ENCODE measurements at regions not wholly inside any gene's neighbourhood (a gene's known extent, or its start where the extent isn't known, plus 50 kb on each side); places are given as distances from the start of the nearest gene placed in this dataset.
"Not testable (repeated sequence)": the region's sequence is repeated elsewhere in the genome, so short reads cannot be mapped to it uniquely, and the experiment has no call there.

DNA sequence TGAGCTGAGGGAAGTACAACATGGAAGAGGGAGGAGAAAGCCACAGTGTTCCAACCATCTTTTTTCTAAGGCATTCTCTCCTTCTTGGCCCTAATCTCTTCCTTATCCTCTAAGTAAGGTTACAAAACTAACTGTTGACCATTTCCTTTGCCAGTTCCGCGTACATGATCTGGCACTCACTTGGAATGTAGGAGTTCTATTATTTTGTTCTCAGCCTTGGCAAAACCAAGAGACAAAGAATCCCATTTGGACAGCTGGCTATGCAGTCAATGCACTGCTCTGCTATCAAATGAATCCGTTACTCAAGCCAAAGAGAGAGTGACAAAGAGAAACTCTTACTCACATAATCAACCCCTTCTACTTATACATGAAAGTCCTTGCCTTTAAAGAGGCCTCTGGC is 410.3 kb downstream of the DTWD2 start:
- Histone ChIP-seq H3K27me3 (ENCODE audit: control insufficient read depth in 3 of 3, insufficient read depth in 3 of 3, low read depth in 1 of 3, low read length in 3 of 3) (no peaks in the 10 kb centered on the region), H3K4ac (ENCODE audit: low read length) (no peak overlapping the region), H3K27ac (replicated peaks; ENCODE audit: low read length) (no peak overlapping the region), H3K36me3 (replicated peaks in 1 of 2; ENCODE audit: control insufficient read depth in 2 of 2, insufficient read depth in 2 of 2, low read length in 2 of 2) (no peaks in the 10 kb centered on the region), H2BK12ac (ENCODE audit: low read length) (no peak overlapping the region), H4K8ac (ENCODE audit: low read depth, low read length) (no peak overlapping the region), H3K9ac (ENCODE audit: low read depth, low read length, poor library complexity) (no peak overlapping the region), H3K79me1 (ENCODE audit: low read depth, low read length) (no peaks in the 10 kb centered on the region), H3K4me1 (ENCODE audit: control insufficient read depth in 2 of 2, insufficient read depth in 1 of 2, low read depth in 1 of 2, low read length in 2 of 2) (no peaks in the 10 kb centered on the region), H3K14ac (ENCODE audit: low read length) (no peak overlapping the region), H2BK15ac (ENCODE audit: low read length) (no peak overlapping the region), H2BK120ac (ENCODE audit: low read depth, low read length) (no peak overlapping the region), H3K4me3 (ENCODE audit: low read length in 2 of 2) (no peak overlapping the region), H2BK5ac (ENCODE audit: low read length) (no peak overlapping the region), H3K4me2 (ENCODE audit: insufficient read depth, low read length, poor library complexity, severe bottlenecking) (no peak overlapping the region), H2AK5ac (ENCODE audit: low read depth, low read length) (no peak overlapping the region), H3K9me3 (replicated peaks in 1 of 2; ENCODE audit: control insufficient read depth in 2 of 2, insufficient read depth in 1 of 2, low read depth in 1 of 2, low read length in 2 of 2) (no peaks in the 10 kb centered on the region), H2AFZ (ENCODE audit: low read length) (no peak overlapping the region), H3K23ac (ENCODE audit: low read depth, low read length, poor library complexity) (no peak overlapping the region), H4K91ac (ENCODE audit: low read depth, low read length, poor library complexity) (no peak overlapping the region), H3K18ac (ENCODE audit: low read length) (no peak overlapping the region)
- no peak for DNase-seq (ENCODE audit: low spot score)
- no CpG with 5 or more reads among the region's 3 CpGs for WGBS, 2 donors (ENCODE audit: extremely low coverage in 2 of 2, insufficient read length in 2 of 2, insufficient replicate concordance in 1 of 2)

GRCh38 chr5:118577621-118578020 is 410.7 kb downstream of the DTWD2 start:
- no peak overlapping the region for H2BK5ac ChIP-seq (ENCODE audit: low read length)
- no peak overlapping the region for H3K23ac ChIP-seq (ENCODE audit: low read depth, low read length, poor library complexity)
- no peak overlapping the region for H4K91ac ChIP-seq (ENCODE audit: low read depth, low read length, poor library complexity)
- WGBS, 2 donors (ENCODE audit: extremely low coverage in 2 of 2, insufficient read length in 2 of 2, insufficient replicate concordance in 1 of 2), result no CpG with 5 or more reads among the region's 1 CpG
- no peaks in the 10 kb centered on the region for H3K79me1 ChIP-seq (ENCODE audit: low read depth, low read length)
- no peak overlapping the region for H3K4me3 ChIP-seq (ENCODE audit: low read length in 2 of 2)
- no peaks in the 10 kb centered on the region for H3K27me3 ChIP-seq (ENCODE audit: control insufficient read depth in 3 of 3, insufficient read depth in 3 of 3, low read depth in 1 of 3, low read length in 3 of 3)
- no peak overlapping the region for H3K27ac ChIP-seq (replicated peaks; ENCODE audit: low read length)
- no peak overlapping the region for H3K9ac ChIP-seq (ENCODE audit: low read depth, low read length, poor library complexity)
- no peak overlapping the region for H3K14ac ChIP-seq (ENCODE audit: low read length)
- no peak overlapping the region for H2BK12ac ChIP-seq (ENCODE audit: low read length)
- H3K18ac ChIP-seq (ENCODE audit: low read length), result no peak overlapping the region
- no peak overlapping the region for H2AK5ac ChIP-seq (ENCODE audit: low read depth, low read length)
- no peak overlapping the region for H2BK15ac ChIP-seq (ENCODE audit: low read length)
- DNase-seq (ENCODE audit: low spot score), result no peak
- no peaks in the 10 kb centered on the region for H3K4me1 ChIP-seq (ENCODE audit: control insufficient read depth in 2 of 2, insufficient read depth in 1 of 2, low read depth in 1 of 2, low read length in 2 of 2)
- no peak overlapping the region for H3K4me2 ChIP-seq (ENCODE audit: insufficient read depth, low read length, poor library complexity, severe bottlenecking)
- H3K36me3 ChIP-seq (replicated peaks in 1 of 2; ENCODE audit: control insufficient read depth in 2 of 2, insufficient read depth in 2 of 2, low read length in 2 of 2), result no peaks in the 10 kb centered on the region
- H3K4ac ChIP-seq (ENCODE audit: low read length), result no peak overlapping the region
- H2AFZ ChIP-seq (ENCODE audit: low read length), result no peak overlapping the region
- H2BK120ac ChIP-seq (ENCODE audit: low read depth, low read length), result no peak overlapping the region
- H3K9me3 ChIP-seq (replicated peaks in 1 of 2; ENCODE audit: control insufficient read depth in 2 of 2, insufficient read depth in 1 of 2, low read depth in 1 of 2, low read length in 2 of 2), result no peaks in the 10 kb centered on the region
- no peak overlapping the region for H4K8ac ChIP-seq (ENCODE audit: low read depth, low read length)

DNA sequence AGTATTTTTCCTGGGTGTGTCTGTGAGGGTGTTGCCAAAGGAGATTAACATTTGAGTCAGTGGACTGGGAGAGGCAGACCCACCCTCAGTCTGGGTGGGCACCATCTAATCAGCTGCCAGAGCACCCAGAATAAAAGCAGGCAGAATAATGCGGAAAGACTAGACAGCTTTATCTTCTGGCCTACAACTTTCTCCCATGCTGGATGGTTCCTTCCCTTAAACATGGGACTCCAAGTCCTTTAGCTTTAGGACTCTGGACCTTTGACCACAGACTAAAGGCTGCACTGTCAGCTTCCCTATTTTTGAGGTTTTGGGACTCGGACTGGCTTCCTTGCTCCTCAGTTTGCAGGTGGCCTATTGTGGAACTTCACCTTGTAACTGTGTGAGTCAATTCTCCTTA is 418.1 kb downstream of the DTWD2 start:
- H2AFZ ChIP-seq (ENCODE audit: low read length); H3K23ac ChIP-seq (ENCODE audit: low read depth, low read length, poor library complexity); H3K4me2 ChIP-seq (ENCODE audit: insufficient read depth, low read length, poor library complexity, severe bottlenecking); H3K9me3 ChIP-seq (replicated peaks in 1 of 2; ENCODE audit: control insufficient read depth in 2 of 2, insufficient read depth in 1 of 2, low read depth in 1 of 2, low read length in 2 of 2); H3K4ac ChIP-seq (ENCODE audit: low read length); H2BK5ac ChIP-seq (ENCODE audit: low read length); H3K18ac ChIP-seq (ENCODE audit: low read length); H3K79me1 ChIP-seq (ENCODE audit: low read depth, low read length); H3K14ac ChIP-seq (ENCODE audit: low read length); H3K27me3 ChIP-seq (ENCODE audit: control insufficient read depth in 3 of 3, insufficient read depth in 3 of 3, low read depth in 1 of 3, low read length in 3 of 3); H3K36me3 ChIP-seq (replicated peaks in 1 of 2; ENCODE audit: control insufficient read depth in 2 of 2, insufficient read depth in 2 of 2, low read length in 2 of 2); H2BK120ac ChIP-seq (ENCODE audit: low read depth, low read length); H2BK15ac ChIP-seq (ENCODE audit: low read length); H4K91ac ChIP-seq (ENCODE audit: low read depth, low read length, poor library complexity); H3K4me3 ChIP-seq (ENCODE audit: low read length in 2 of 2); H3K4me1 ChIP-seq (ENCODE audit: control insufficient read depth in 2 of 2, insufficient read depth in 1 of 2, low read depth in 1 of 2, low read length in 2 of 2); DNase-seq (ENCODE audit: low spot score); H4K8ac ChIP-seq (ENCODE audit: low read depth, low read length); H2BK12ac ChIP-seq (ENCODE audit: low read length); H3K9ac ChIP-seq (ENCODE audit: low read depth, low read length, poor library complexity); H2AK5ac ChIP-seq (ENCODE audit: low read depth, low read length); H3K27ac ChIP-seq (replicated peaks; ENCODE audit: low read length): not testable (repeated sequence)
- no CpG with 5 or more reads among the region's 2 CpGs for WGBS, 2 donors (ENCODE audit: extremely low coverage in 2 of 2, insufficient read length in 2 of 2, insufficient replicate concordance in 1 of 2)

- H2BK5ac ChIP-seq (ENCODE audit: low read length); H3K14ac ChIP-seq (ENCODE audit: low read length); H3K18ac ChIP-seq (ENCODE audit: low read length); H2AK5ac ChIP-seq (ENCODE audit: low read depth, low read length); H3K27me3 ChIP-seq (ENCODE audit: control insufficient read depth in 3 of 3, insufficient read depth in 3 of 3, low read depth in 1 of 3, low read length in 3 of 3); H4K91ac ChIP-seq (ENCODE audit: low read depth, low read length, poor library complexity); H3K27ac ChIP-seq (replicated peaks; ENCODE audit: low read length); H3K36me3 ChIP-seq (replicated peaks in 1 of 2; ENCODE audit: control insufficient read depth in 2 of 2, insufficient read depth in 2 of 2, low read length in 2 of 2); H3K4me1 ChIP-seq (ENCODE audit: control insufficient read depth in 2 of 2, insufficient read depth in 1 of 2, low read depth in 1 of 2, low read length in 2 of 2); H2AFZ ChIP-seq (ENCODE audit: low read length); H2BK15ac ChIP-seq (ENCODE audit: low read length); H3K4ac ChIP-seq (ENCODE audit: low read length); H3K4me2 ChIP-seq (ENCODE audit: insufficient read depth, low read length, poor library complexity, severe bottlenecking); H3K23ac ChIP-seq (ENCODE audit: low read depth, low read length, poor library complexity); H3K79me1 ChIP-seq (ENCODE audit: low read depth, low read length); H2BK120ac ChIP-seq (ENCODE audit: low read depth, low read length); H2BK12ac ChIP-seq (ENCODE audit: low read length); H4K8ac ChIP-seq (ENCODE audit: low read depth, low read length); H3K9me3 ChIP-seq (replicated peaks in 1 of 2; ENCODE audit: control insufficient read depth in 2 of 2, insufficient read depth in 1 of 2, low read depth in 1 of 2, low read length in 2 of 2); H3K9ac ChIP-seq (ENCODE audit: low read depth, low read length, poor library complexity); H3K4me3 ChIP-seq (ENCODE audit: low read length in 2 of 2); DNase-seq (ENCODE audit: low spot score): not testable (repeated sequence)
- no CpG with 5 or more reads among the region's 1 CpG for WGBS, 2 donors (ENCODE audit: extremely low coverage in 2 of 2, insufficient read length in 2 of 2, insufficient replicate concordance in 1 of 2)
Observed at GRCh38 chr5:118569596-118569995, 418.8 kb downstream of the DTWD2 start.

Data from neuronal stem cell (in vitro differentiated cells).